Activated CD4-positive, alpha-beta T cell treated with anti-CD3 and anti-CD28 coated beads for 48 hours (primary cell): ENCODE measurements at regions not wholly inside any gene's neighbourhood (a gene's known extent, or its start where the extent isn't known, plus 50 kb on each side); places are given as distances from the start of the nearest gene placed in this dataset.

Source experiments
- DNase-seq: peaks from one replicate; pipeline ENCODE4 v3.0.0-alpha.2; 2020

DNA sequence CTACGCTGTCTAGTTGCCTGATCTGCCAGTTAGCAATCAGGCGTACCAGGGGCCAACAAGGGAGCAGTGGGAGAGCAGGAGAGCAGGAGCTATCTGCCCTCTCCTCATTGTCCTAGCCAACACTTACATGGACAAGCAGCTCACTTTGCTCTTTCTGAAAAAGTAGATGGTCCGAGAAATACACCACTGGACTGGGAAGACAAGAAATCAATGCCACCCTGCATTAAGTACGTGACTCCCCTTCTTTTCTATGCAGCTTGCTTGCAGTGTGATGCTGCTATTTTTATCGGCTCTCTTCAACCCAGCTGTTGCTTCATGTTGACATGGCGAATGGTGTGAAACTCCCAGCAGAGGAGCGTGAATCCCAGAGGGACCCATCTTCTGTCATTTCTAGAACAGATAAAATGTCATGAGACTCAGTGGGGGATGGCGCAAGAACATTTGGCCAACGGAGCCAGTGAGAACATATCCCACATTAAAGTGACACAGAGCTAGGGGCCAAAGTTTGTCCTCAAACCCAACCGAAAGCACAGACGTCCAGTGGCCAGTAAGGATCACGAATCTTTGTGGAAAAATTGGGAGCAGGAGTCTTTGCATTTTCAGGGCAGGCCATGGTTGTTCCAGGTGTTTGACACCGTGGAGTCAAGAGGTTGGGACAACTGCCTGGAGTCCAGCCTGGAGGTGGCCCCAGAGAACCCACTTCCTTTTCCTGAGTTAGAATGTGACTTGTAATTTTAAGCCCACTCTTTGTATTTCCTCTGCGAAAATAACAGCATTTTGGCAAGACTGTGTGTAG lies 53.7 kb upstream of the MEF2A start:
- no peak for DNase-seq

DNA sequence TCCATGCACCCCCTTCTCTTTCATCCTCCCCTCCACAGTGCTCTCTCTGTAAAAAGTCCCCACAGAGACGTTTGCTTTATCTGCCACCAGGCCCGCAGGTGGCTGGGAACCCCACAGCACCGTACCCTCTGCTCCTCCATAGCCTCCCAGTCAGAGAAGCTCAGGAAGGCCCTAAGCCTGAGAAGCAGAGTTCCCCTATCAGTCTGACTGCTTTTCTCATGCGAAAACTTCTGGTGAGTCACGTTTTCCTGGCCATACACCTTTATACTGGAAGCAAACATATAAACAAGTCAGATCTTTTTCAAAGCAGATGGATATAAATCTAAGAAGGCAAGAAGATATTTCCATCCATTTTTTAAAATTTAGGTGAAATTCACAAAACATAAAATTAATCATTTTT lies 51.5 kb upstream of the MEF2A start:
- DNase-seq = no peak
